Stimulated activated CD4-positive, alpha-beta T cell treated with anti-CD3 and anti-CD28 coated beads, Interleukin-4, amount 100 ng/mL, for 48 hours (primary cell): ENCODE measurements at regions not wholly inside any gene's neighbourhood (a gene's known extent, or its start where the extent isn't known, plus 50 kb on each side); places are given as distances from the start of the nearest gene placed in this dataset.
A peak's percentile ranks its signal among the peaks of the same experiment; 100 is the strongest.

ENCODE experiments used
- DNase-seq, 2 donors: peaks; one replicate each; pipeline ENCODE4 v3.0.0-alpha.2; 2020; ENCODE audit warnings: low read depth in 2 of 2

DNA sequence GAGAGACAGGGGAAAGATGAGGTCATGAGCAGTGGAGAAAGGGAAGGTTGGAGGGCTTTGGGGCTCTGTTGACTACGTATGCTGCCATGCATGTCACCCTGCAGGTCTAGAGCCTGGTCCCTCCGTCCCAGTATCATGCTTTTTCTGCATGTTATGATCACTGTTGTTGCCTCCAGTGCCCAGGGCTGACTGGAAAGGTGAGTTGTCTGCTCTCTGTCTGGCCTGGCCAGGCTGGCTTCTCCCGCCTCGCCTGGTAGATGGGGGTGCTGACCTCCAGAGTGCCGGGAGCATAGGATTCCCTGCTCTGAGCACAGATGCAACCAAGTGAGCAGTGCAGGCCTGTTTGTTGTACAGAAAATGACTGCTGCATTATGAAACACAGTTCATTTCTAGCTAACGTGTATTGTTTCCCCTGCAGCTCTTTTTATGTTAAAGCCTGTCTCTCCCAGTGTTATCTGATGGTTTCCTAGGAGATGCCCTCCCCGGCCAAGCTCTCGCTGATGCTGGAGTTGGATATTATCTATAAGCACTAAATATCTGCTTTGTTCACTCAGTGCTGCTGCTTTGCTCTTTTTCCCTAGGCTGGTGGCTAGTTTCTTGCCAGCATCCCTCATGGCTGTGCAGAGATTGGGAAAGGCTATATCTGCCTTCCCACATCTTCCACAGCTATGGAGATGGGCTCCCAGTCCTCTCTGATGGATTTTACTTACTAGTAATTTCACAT, 158.2 kb downstream of the TDRD15 start:
- no peak for DNase-seq

DNA sequence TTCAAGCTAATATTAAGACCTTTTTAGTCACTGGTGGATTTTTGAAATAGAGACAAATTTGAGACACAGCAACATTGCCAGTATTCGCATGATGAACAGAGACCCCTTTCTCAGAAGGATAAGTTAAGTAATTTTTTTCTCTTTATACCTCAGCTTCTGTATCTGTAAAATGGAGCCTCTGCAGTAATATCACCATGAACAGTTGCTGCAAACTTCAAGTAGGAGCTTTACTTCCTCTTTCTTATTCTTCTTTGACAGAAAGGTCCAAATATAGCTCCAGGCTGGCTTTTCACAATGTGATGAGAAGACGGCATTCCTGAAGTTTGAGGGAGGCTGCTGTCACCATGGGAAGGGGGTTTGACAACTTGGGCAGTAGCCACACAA, 158.7 kb downstream of the TDRD15 start:
- no peak for DNase-seq

DNA sequence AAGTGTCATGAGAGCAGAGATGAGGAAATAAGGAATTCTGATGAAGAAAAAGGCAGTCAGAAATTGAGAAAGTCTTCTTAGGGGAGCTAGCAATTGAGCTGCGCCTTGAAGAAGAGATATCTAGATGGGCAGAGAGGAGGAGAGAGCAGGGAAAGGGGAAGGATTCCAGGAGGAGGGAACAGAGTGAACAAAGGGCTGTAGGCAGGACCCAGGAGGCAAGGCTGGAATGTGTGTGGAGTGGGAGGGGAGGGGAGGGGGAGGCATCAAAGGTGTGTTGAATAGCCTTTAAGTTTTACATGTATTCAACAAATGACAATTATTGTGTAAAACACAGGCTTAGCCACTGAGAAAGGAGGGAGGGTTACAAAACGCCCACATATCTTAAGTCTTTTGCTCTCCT, 164.5 kb downstream of the TDRD15 start:
- no peak for DNase-seq

DNA sequence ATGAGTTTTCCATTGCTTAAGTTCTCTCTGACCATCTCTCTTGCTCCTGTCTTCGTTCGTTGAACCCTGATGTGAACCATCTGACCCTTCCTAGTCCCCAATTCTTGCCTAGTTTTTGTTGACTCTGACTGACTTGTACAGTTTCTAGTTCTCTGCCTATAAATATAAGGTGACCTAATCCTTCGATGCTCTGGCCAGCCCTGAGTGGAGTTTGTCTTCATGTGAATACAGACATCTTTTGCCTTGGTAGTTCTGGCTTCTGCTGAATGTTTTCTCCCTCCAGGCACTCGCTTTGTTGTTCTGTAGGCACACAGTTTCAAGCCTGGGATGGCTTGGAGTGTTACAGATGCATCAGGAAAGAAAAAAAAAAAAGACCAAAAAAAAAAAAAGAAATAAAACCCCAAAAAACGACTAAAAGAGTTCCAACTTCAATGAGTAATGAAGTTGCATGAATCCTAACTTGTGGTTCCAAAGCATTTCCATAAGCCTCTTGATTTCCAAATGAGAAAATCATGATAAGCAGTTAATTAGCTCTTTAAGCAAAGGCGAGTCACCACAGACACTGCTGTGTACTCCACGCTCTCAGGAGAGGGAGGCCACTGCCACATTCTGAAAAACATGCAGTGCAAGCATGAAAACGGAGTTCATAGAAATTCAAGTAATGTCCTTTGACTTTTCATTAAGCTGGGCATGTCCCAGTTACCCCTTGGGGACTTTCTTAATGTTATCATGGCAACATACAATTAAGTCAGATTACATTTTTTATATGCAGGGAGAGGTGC, 165.2 kb downstream of the TDRD15 start:
- no peak for DNase-seq

DNA sequence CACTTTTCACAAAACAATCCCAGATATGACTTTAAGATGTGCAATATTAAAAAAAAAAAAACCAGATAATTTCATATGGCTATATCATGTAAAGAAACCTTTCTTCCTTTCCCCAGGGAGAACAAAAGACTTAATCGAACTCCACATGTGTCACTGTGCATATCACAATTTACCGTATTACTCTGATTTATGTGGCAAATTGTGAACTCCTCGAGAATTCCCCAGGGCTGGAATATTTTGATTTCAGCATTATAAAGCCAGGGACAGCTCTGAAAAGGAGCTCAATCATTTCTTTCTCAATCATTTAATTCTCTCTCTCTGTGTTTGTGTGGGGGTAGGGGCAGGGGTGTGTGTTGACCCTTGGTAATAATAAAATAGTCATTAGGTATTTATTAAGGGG, 165.8 kb downstream of the TDRD15 start:
- DNase-seq, result no peak

DNA sequence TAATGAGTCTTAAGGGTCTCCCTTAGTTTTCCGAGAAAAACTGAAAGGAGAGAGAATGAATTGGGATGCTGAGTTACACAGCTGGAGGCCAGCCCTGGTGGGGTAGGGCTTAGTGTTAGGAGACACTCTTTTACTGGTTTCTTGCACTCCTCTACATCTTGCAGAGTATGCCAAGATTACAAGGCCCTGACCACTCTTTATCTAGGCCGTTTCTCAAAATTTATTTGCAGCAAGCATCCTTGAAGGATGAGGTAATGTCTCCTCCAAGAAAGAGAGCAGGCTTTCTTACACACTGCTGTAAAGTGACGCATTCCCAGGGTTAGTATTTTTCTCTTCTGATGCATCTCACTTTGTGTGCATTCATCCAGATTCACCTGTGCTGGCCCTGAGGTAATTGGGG, 166.2 kb downstream of the TDRD15 start:
- DNase-seq, result no peak

DNA sequence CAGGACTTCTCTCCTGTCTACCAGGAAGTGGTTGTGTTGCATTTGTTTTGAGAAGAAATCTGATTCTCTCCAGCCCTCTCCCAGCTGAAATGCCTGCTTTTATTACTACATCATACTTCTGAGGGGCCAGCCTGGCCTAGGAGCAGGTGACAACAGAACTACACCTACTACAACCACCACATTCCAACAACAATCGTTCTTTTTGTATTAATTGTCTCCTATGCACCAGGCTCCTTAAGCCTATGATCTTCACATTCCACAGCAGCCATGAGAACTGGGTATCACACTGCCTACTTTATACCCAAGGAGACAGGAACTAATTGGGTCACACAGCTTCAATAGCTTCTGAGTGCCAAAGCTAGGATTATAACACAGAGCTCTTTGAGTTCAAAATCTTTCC, 167.7 kb downstream of the TDRD15 start:
- DNase-seq, result no peak

DNA sequence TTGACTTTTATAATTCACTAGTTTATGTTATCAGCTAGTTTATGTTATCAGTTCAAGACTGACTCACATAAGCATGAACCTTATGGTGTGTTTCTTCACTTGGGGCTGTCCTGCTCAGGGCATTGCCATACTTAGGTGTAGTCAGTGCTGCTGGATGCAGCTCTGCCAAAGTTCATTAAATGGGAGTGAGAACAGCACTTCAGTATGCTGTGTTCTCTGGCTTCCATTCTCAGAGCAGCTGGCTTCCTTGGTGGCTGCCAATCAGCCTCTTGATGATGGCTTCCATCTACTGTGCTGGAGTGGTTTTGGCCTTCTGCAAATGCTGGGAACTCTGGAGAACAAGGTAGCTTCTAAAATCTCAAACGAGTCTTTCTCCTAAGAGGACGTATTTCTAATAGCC, 170.7 kb downstream of the TDRD15 start:
- DNase-seq, result no peak

DNA sequence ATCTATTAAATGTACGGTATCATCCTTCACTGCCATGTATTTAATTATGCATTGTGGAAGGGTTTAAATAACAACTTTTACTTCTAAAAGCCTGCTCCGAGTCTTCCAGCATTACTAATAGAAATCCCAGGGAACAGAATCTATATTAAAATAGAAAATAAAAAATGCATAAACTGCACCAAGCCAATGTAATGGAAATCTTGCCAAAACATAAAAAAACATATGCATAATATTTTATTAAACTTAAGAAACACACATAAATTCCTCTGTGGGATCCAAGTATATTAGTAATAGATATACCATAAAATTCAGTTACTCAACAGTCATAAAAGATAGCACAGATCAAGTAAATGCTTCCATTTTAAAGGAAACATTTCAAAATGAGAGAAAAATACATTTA, 175.6 kb downstream of the TDRD15 start:
- no peak for DNase-seq

DNA sequence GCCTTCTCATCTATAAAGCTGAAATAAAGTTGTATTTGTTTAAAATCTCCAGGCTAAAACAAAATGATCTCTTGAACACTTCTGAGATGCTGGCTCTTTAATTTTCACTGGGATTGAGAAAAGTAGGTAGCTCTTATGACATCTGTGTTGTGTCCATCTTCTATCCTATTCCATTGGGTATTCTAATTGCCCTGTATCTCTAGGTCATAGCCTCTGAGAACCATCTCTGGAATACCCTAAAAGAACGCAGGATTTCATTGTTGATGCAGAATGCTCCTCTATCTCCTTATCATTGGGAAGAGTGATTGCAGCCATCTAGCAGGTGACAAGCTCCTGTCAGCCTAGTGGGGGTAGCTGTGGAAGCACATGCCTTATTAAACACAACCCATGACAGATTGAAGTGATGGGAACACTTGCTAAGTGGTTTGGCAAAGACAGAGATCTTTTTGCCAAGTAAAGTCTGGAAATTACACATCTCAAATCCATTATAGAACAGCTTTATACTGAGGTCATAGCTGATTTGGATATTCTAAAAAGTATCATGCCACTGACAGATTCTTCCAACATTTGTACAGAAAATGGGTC, 178.2 kb downstream of the TDRD15 start:
- DNase-seq, result no peak

DNA sequence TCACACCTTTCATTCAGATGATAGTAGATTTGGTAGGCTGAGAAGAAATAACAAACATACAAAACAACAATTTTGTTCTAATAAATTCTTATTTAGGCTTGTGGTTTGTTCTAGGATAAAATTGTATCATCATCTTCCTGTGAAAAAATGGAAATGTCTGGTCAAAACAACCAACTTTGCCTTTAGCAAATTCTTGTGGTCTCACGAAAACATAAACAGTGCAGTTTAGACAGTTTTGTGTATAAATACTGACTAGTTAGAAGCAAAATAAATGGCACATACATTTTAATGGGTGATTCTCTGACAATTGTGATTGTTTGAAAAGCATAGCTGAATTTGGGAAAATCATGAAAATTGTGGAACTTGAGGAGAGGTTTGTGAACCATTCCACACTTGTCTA, 180.1 kb downstream of the TDRD15 start:
- DNase-seq, result no peak

DNA sequence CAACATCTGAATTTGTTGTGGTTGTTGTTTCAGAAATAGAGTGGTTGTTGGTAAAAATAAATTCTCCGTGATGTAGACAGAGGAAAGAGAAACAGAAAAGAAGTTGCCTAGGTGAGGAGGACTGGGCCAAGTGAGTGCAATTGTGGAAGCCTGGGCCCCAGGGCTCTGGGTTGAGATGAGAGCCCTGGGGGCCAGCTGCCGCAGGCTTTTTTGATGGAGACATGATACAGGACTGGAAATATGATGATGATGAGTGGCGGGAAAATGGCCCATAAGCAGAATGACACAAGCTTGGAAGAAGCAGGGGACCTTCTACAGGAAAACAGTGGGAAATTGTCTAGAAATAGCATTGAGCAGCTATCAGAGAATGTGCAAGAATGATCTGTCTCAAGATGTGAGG, 181.8 kb downstream of the TDRD15 start:
- no peak for DNase-seq

DNA sequence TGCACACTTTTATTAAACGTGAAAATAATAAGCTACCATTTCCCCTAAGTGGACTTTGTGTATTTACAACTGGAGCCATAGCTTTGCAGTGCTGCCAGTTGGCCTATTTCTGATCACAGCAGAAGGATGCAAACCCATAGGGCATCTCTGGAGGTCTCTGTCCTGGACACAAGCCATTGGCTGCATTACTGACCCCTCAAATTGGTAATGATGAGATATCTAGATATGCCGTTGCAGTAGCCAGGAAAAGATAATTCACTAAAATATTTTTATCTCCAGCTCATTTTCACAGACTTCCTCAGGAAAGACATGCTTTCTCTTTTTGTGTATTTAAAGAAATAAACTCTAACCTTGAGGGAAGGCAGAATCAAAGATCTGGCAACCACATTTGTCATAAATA, 182.5 kb downstream of the TDRD15 start:
- DNase-seq, result no peak

DNA sequence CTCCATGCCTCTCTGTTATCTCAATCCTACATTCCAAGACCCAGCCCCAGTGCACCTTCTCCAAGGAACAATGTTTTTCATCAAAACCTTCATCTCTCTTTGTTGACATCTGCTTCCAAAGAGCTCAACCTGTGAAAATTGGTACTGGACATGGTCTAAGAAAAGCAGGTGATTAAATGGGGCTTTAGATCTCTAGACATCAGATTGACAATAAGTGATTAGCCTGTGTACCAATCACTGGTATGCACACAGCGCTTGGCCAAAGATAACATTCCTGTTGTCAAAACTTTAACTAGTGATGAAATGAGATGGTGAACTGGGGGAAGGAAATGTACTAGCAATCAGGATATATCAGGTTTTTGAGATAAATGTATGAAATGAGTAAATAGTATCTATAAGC, 183.3 kb downstream of the TDRD15 start:
- DNase-seq, result no peak

DNA sequence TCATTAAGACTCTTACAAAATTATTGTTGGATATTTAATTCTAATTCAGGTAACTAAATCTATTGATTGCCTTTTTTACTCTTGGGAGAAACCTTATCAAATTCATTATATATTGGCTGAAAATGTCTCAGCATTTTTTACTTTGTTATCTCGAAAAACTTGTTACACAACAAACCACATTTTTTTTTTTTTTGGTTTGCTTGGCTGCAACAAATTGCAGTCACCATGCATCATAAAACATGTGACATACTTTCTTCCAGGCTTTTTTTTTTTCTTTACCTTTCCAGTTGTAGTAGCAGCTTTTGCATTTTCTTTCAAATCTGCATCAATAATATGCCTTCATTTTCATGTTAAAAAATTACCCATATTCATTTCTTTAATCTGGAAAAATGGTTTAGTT, 186.7 kb downstream of the TDRD15 start:
- DNase-seq, result no peak

DNA sequence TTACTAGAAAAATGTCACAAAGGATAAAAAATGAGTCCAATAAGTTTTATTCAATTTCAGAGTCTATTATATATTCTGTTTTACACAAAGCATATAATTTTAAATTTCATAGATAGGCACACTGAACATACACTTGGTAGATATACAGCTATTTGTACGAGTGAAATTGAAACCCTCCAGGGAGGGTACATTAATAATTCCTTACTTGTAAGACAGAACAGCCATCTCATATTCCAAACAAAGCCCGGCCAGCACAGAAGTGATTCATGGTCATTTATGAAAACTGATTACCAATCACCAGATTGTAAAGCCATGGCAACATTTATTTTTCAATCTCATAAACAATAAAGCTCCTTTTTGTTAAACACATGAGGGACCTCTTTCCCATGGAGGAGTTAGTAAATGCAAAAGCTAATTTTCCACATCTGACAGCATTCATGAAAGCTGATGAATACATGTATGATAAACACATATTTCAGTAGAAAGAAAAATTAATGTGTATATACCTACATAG, 190.6 kb downstream of the TDRD15 start:
- DNase-seq, result no peak

DNA sequence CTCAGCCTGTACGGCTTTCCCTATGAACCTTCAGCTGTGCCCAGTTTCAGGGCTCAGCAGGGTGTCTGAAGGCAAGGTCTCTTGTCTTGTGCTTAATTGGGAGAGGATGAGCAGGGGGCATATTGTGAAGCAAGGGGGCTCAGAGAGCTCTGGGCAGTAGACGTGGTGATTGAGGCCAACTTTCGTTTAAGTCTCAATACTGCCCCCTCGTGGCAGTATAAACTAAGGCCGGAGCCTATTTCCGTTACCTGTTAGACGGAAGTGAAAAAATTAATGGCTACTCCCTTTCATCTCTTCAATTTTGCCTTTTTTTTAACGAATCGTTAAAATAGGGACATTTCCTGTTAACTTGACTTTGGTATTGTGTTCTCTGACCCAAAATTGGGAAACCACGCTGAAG, 193.4 kb downstream of the TDRD15 start:
- peak; percentile 2 to 16 for DNase-seq

DNA sequence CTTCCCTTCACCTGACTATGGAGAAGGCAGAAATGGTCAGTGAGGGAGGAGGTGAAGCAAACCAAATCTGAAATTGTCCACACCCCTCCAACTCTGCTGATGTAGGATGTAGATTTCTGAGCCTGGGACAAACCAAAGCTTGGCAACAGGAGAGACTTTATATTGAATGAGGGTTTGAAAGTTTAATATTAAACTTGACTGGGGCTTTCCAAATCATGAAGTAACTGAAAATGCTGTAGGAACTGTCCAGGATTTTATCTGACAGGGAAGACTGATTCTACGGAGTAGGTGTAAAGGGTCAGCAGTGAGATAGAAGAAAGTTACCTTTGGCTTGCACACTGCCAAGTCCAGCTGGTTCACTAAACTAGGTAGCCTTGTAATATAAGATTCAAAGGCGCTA, 194.5 kb downstream of the TDRD15 start:
- no peak for DNase-seq

DNA sequence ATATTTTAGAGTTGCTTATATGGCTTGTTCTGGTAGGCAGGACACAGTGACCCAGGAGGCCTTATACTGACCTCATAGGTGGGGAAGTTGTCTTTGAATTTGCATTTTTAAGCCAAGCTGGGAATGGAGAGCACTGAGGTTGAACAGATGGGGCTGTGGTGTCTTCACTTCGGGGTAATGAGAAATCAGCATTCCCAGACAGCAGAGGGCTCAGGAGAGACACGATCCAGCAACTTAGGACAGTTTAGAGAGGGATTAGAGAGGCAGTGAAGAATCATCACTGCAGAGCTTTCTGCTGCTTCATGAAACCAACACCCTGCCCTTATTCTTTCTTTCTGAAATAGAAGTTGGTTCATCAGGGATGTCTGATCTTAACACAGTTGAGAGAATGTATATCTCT, 202.4 kb downstream of the TDRD15 start:
- no peak for DNase-seq

DNA sequence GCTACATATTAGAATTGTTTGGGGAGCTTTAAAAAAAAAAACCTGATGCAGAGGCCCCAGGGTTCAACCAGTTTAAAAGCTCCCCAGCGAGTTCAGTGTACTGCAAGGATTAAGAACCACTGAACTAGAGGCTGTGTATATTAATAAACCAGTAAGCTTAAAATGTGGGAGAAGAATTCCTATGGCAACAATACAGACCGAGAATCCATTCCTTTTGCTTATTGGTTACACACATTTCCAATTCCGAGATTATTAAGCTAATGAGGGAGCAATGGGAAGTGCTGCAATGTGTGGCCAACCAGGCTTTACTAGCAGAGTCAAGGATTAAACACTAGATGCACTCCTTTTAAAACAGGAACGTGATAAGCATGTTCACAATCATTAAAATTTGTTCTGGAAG, 204.4 kb downstream of the TDRD15 start:
- DNase-seq, result no peak

DNA sequence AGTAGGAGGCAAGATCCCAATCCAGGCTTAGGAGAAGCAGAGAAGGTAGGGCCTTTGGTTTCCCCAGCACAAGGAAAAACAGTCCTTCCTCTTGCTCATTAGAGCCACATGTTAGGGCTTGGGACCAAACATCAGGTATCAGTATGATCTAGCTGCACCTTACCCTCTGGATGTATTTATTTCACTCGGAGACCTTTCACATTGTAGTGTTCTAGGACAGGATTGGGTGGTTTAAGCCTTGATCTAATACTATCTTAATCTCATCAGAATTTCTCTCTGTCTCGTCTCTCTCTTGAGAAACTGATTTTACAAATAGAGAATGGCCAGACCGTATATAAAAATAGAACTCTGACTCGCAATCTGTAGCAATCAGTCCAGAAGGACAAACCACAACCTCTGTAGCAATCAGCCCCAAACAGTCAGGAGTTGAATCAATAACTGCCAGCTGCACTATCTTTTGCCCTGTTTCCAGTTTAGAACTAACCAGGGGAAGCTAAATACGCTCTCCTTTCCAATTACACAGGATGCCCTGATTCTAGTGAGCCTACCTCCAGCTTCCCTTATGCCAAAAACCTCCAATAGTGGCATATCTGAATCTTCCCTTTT, 207.1 kb downstream of the TDRD15 start:
- DNase-seq, result no peak

DNA sequence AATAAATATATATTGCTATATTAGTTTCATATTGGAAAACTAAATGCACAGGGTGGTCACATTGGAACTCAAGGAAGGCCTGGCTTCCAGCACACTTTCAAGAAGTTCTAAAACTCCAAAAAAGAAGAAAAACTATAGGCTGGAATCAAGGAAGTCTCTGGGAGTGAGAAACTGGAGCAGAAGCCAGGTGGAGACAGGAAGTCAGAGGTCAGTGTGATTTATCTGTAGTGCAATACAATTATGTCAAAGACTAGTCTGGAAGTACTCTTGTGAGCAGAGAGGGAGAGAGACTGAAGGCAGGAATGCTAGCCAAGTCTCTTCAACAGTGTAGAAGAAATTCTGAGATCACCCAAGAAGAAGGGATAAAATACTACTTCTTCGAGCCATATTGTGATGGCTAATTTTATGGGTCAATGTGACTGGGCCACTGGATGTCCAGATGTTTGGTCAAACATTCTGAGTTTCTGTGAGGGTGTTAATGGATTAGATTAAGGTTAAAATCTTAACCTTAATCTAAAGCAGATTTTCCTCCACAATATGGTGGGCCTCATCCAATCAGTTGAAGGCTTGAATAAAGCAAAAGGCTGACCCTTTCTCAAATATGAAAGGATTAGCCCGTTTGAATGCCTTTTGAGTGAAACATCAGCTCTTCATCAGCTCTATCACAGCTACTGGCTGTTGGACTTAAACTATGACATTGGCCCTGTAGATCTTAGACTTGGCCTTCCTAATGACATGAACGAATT, 208.0 kb downstream of the TDRD15 start:
- no peak for DNase-seq
